ENCODE measurements at regions not wholly inside any gene's neighbourhood (a gene's known extent, or its start where the extent isn't known, plus 50 kb on each side); places are given as distances from the start of the nearest gene placed in this dataset.
A peak's percentile ranks its signal among the peaks of the same experiment; 100 is the strongest.
"Not testable (repeated sequence)": the region's sequence is repeated elsewhere in the genome, so short reads cannot be mapped to it uniquely, and the experiment has no call there.

GRCh38 chrX:77088233-77088632 lies 359.0 kb upstream of the FGF16 start:
- Mint-ChIP-seq H3K9me3 (peaks cover 0 to 1% of the 10 kb centered on the region in 2 donors), H3K27me3 (ENCODE audit: low read depth) (peaks cover 24% of the 10 kb centered on the region), H3K4me3 (no peak overlapping the region), H3K36me3 (ENCODE audit: insufficient read depth in 2 of 2) (no peaks in the 10 kb centered on the region), H3K27ac (no peak overlapping the region), H3K4me1 (ENCODE audit: low read depth) (no peaks in the 10 kb centered on the region)
- ATAC-seq (replicated peaks in 1 of 2) (no peak), DNase-seq (no peak)

- no peak overlapping the region for H3K27ac Mint-ChIP-seq
- DNase-seq (no peak), ATAC-seq (replicated peaks in 1 of 2) (no peak)
- no peaks in the 10 kb centered on the region for H3K9me3 Mint-ChIP-seq
- no peaks in the 10 kb centered on the region for H3K36me3 Mint-ChIP-seq (ENCODE audit: insufficient read depth in 2 of 2)
- peaks cover 36% of the 10 kb centered on the region for H3K27me3 Mint-ChIP-seq (ENCODE audit: low read depth)
- no peaks in the 10 kb centered on the region for H3K4me1 Mint-ChIP-seq (ENCODE audit: low read depth)
- no peak overlapping the region for H3K4me3 Mint-ChIP-seq
Observed at GRCh38 chrX:77114501-77114900, 332.7 kb upstream of the FGF16 start.

GRCh38 chrX:77118686-77119085 lies 328.5 kb upstream of the FGF16 start:
- Mint-ChIP-seq H3K27ac (no peak overlapping the region), H3K4me1 (ENCODE audit: low read depth) (no peaks in the 10 kb centered on the region), H3K9me3 (peaks cover 0 to 2% of the 10 kb centered on the region in 2 donors), H3K4me3 (no peak overlapping the region), H3K36me3 (ENCODE audit: insufficient read depth in 2 of 2) (no peaks in the 10 kb centered on the region), H3K27me3 (ENCODE audit: low read depth) (peaks cover 27% of the 10 kb centered on the region)
- ATAC-seq (replicated peaks in 1 of 2) (peak in 1 of 2 donors; percentile 22), DNase-seq (no peak)

DNA sequence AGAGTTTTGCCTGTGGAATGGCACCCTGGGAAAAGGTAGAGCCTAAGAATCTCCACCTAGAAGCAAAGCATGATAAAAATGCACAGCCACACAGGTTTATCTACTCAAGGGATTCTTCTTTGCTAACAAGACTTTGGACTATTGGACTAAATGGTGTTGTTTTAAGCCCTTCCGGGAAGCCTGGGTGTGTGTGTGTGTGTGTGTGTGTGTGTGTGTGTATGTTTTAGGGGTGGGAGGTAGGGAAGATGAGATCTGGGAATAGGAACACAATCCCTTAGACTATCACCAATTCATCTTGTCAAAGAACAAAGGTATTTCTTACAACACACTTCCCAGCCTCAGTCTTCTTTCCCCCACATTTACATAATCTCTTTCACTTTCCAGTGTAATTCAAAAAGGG lies 327.5 kb upstream of the FGF16 start:
- DNase-seq = no peak
- no peak for ATAC-seq (replicated peaks in 1 of 2)
- Mint-ChIP-seq H3K9me3 (peaks cover 0 to 2% of the 10 kb centered on the region in 2 donors), H3K36me3 (ENCODE audit: insufficient read depth in 2 of 2) (no peaks in the 10 kb centered on the region), H3K4me1 (ENCODE audit: low read depth) (no peaks in the 10 kb centered on the region), H3K4me3 (no peak overlapping the region), H3K27ac (no peak overlapping the region), H3K27me3 (ENCODE audit: low read depth) (peaks cover 19% of the 10 kb centered on the region)

- not testable (repeated sequence) for H3K4me3 Mint-ChIP-seq; ATAC-seq (replicated peaks in 1 of 2); H3K27ac Mint-ChIP-seq; H3K27me3 Mint-ChIP-seq (ENCODE audit: low read depth); H3K36me3 Mint-ChIP-seq (ENCODE audit: insufficient read depth in 2 of 2); H3K4me1 Mint-ChIP-seq (ENCODE audit: low read depth); DNase-seq; H3K9me3 Mint-ChIP-seq
Observed at GRCh38 chrX:77123917-77124316, 323.3 kb upstream of the FGF16 start.

DNA sequence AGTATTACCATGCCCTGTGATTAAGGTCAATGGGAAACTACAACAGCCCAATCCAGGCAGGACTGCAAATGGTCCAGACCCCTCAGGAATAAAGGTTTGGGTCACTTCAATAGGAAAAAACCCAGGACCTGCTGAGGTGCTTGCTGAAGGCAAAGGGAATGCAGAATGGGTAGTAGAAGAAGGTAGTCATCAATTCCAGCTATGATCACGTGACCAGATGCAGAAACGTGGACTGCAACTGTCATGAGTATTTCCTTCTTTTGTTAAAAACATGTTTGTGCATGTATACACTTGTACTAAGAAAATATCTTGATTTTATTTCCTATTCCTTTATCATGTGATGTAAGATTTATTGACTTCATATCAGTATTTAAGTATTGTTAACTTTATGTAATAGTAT lies 319.6 kb upstream of the FGF16 start:
- H3K27ac Mint-ChIP-seq; H3K36me3 Mint-ChIP-seq (ENCODE audit: insufficient read depth in 2 of 2); DNase-seq; H3K9me3 Mint-ChIP-seq; H3K4me1 Mint-ChIP-seq (ENCODE audit: low read depth); H3K27me3 Mint-ChIP-seq (ENCODE audit: low read depth); H3K4me3 Mint-ChIP-seq; ATAC-seq (replicated peaks in 1 of 2): not testable (repeated sequence)

GRCh38 chrX:77143907-77144306 lies 303.3 kb upstream of the FGF16 start:
- H3K27me3 Mint-ChIP-seq (ENCODE audit: low read depth) = peaks cover 7% of the 10 kb centered on the region
- H3K4me1 Mint-ChIP-seq (ENCODE audit: low read depth) = no peaks in the 10 kb centered on the region
- no peak for ATAC-seq (replicated peaks in 1 of 2)
- H3K36me3 Mint-ChIP-seq (ENCODE audit: insufficient read depth in 2 of 2) = no peaks in the 10 kb centered on the region
- peaks cover 1 to 5% of the 10 kb centered on the region in 2 donors for H3K9me3 Mint-ChIP-seq
- no peak overlapping the region for H3K27ac Mint-ChIP-seq
- DNase-seq = no peak
- H3K4me3 Mint-ChIP-seq = no peak overlapping the region

- no peak overlapping the region for H3K27ac Mint-ChIP-seq
- DNase-seq (peak; percentile 15 to 28), ATAC-seq (replicated peaks in 1 of 2) (no peak)
- H3K4me1 Mint-ChIP-seq (ENCODE audit: low read depth) = no peaks in the 10 kb centered on the region
- peaks cover 1 to 4% of the 10 kb centered on the region in 2 donors for H3K36me3 Mint-ChIP-seq (ENCODE audit: insufficient read depth in 2 of 2)
- peaks cover 2 to 11% of the 10 kb centered on the region in 2 donors for H3K9me3 Mint-ChIP-seq
- no peak overlapping the region for H3K4me3 Mint-ChIP-seq
- H3K27me3 Mint-ChIP-seq (ENCODE audit: low read depth) = peaks cover 13% of the 10 kb centered on the region
Observed at GRCh38 chrX:77160301-77160700, 286.9 kb upstream of the FGF16 start.

DNA sequence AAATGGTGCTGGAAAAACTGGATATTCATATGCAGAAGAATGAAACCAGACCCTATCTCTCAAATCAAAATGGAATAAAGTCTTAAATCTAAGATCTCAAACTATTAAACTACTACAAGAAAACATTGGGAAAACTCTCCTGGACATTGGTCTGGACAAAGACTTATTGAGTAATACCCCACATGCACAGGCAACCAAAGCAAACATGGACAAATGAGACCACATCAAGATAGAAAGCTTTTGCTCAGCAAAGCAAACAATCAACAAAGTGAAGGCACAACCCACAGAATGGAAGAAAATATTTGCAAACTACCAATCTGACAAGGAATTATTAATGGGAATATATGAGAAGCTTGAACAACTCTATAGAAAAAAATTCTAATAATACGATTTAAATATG lies 284.4 kb upstream of the FGF16 start:
- Mint-ChIP-seq H3K9me3 (peaks cover 2 to 11% of the 10 kb centered on the region in 2 donors), H3K36me3 (ENCODE audit: insufficient read depth in 2 of 2) (peaks cover 1 to 4% of the 10 kb centered on the region in 2 donors), H3K4me3 (no peak overlapping the region), H3K27me3 (ENCODE audit: low read depth) (peaks cover 16% of the 10 kb centered on the region), H3K27ac (no peak overlapping the region), H3K4me1 (ENCODE audit: low read depth) (no peaks in the 10 kb centered on the region)
- ATAC-seq (replicated peaks in 1 of 2) = no peak
- DNase-seq = no peak

- no peaks in the 10 kb centered on the region for H3K4me1 Mint-ChIP-seq (ENCODE audit: low read depth)
- H3K27ac Mint-ChIP-seq = no peak overlapping the region
- H3K27me3 Mint-ChIP-seq (ENCODE audit: low read depth) = peaks cover 10% of the 10 kb centered on the region
- DNase-seq = no peak
- H3K36me3 Mint-ChIP-seq (ENCODE audit: insufficient read depth in 2 of 2) = no peaks in the 10 kb centered on the region
- ATAC-seq (replicated peaks in 1 of 2) = no peak
- H3K4me3 Mint-ChIP-seq = no peak overlapping the region
- peaks cover under 1 to 2% of the 10 kb centered on the region in 2 donors for H3K9me3 Mint-ChIP-seq
Observed at GRCh38 chrX:77167993-77168392, 279.2 kb upstream of the FGF16 start.

GRCh38 chrX:77174680-77175519 lies 272.3 kb upstream of the FGF16 start:
- H3K27me3 Mint-ChIP-seq (ENCODE audit: low read depth) = no peaks in the 10 kb centered on the region
- no peak for ATAC-seq (replicated peaks in 1 of 2)
- no peak overlapping the region for H3K27ac Mint-ChIP-seq
- no peak for DNase-seq
- peaks cover 0 to 16% of the 10 kb centered on the region in 2 donors for H3K9me3 Mint-ChIP-seq
- H3K4me3 Mint-ChIP-seq = no peak overlapping the region
- H3K4me1 Mint-ChIP-seq (ENCODE audit: low read depth) = no peaks in the 10 kb centered on the region
- no peaks in the 10 kb centered on the region for H3K36me3 Mint-ChIP-seq (ENCODE audit: insufficient read depth in 2 of 2)

GRCh38 chrX:77200663-77201062 lies 246.5 kb upstream of the FGF16 start:
- ATAC-seq (replicated peaks in 1 of 2) (no peak), DNase-seq (no peak)
- H3K4me1 Mint-ChIP-seq (ENCODE audit: low read depth) = no peaks in the 10 kb centered on the region
- H3K27me3 Mint-ChIP-seq (ENCODE audit: low read depth) = no peaks in the 10 kb centered on the region
- H3K4me3 Mint-ChIP-seq = no peak overlapping the region
- no peak overlapping the region for H3K27ac Mint-ChIP-seq
- H3K36me3 Mint-ChIP-seq (ENCODE audit: insufficient read depth in 2 of 2) = no peaks in the 10 kb centered on the region
- peaks cover 6 to 8% of the 10 kb centered on the region in 2 donors for H3K9me3 Mint-ChIP-seq

GRCh38 chrX:77223046-77223445 lies 224.1 kb upstream of the FGF16 start:
- H3K4me3 Mint-ChIP-seq = no peak overlapping the region
- no peaks in the 10 kb centered on the region for H3K36me3 Mint-ChIP-seq (ENCODE audit: insufficient read depth in 2 of 2)
- H3K4me1 Mint-ChIP-seq (ENCODE audit: low read depth) = no peaks in the 10 kb centered on the region
- no peak overlapping the region for H3K27ac Mint-ChIP-seq
- no peaks in the 10 kb centered on the region for H3K9me3 Mint-ChIP-seq
- H3K27me3 Mint-ChIP-seq (ENCODE audit: low read depth) = peaks cover 50% of the 10 kb centered on the region
- ATAC-seq (replicated peaks in 1 of 2) (no peak), DNase-seq (no peak)

GRCh38 chrX:77264490-77264889 lies 182.7 kb upstream of the FGF16 start:
- H3K4me3 Mint-ChIP-seq = no peak overlapping the region
- ATAC-seq (replicated peaks in 1 of 2) = no peak

More at GRCh38 chrX:77264490-77264889, 182.7 kb upstream of the FGF16 start:
- no peak for DNase-seq
- H3K9me3 Mint-ChIP-seq = peaks cover 7 to 24% of the 10 kb centered on the region in 2 donors
- no peaks in the 10 kb centered on the region for H3K4me1 Mint-ChIP-seq (ENCODE audit: low read depth)
- peaks cover 4 to 16% of the 10 kb centered on the region in 2 donors for H3K36me3 Mint-ChIP-seq (ENCODE audit: insufficient read depth in 2 of 2)
- no peak overlapping the region for H3K27ac Mint-ChIP-seq
- no peaks in the 10 kb centered on the region for H3K27me3 Mint-ChIP-seq (ENCODE audit: low read depth)
